Hepatocyte (in vitro differentiated cells): ENCODE measurements at regions not wholly inside any gene's neighbourhood (a gene's known extent, or its start where the extent isn't known, plus 50 kb on each side); places are given as distances from the start of the nearest gene placed in this dataset.
A peak's percentile ranks its signal among the peaks of the same experiment; 100 is the strongest.

Source experiments
- DNase-seq: peaks from one replicate; pipeline ENCODE4 v3.0.0-alpha.2; 2016; ENCODE audit warnings: low spot score
- H2AFZ ChIP-seq: fragments of 200-600 bp; sonication (generic); 2 replicates; pipeline ENCODE4 v1.6.0; 2016; ENCODE audit warnings: antibody characterized with exemption, mild to moderate bottlenecking
- H3K27ac ChIP-seq: fragments of 200-600 bp; sonication (generic); 2 replicates; pipeline ENCODE4 v1.5.1; 2016; ENCODE audit warnings: mild to moderate bottlenecking
- H3K27me3 ChIP-seq: fragments of 200-600 bp; sonication (generic); 2 replicates; pipeline ENCODE4 v1.6.1; 2016
- H3K36me3 ChIP-seq: fragments of 200-600 bp; sonication (generic); replicated peaks from 2 replicates; pipeline ENCODE4 v1.5.1; 2016; ENCODE audit warnings: low read depth; ENCODE audit not compliant: insufficient read depth
- H3K4me1 ChIP-seq: fragments of 200-600 bp; sonication (generic); 2 replicates; pipeline ENCODE4 v1.5.1; 2016; ENCODE audit warnings: mild to moderate bottlenecking, moderate library complexity; ENCODE audit not compliant: insufficient read depth
- H3K4me2 ChIP-seq: fragments of 200-600 bp; sonication (generic); 2 replicates; pipeline ENCODE4 v1.6.0; 2016
- H3K4me3 ChIP-seq: fragments of 200-600 bp; sonication (generic); 2 replicates; pipeline ENCODE4 v1.5.1; 2016; ENCODE audit warnings: mild to moderate bottlenecking
- H3K79me2 ChIP-seq: fragments of 200-600 bp; sonication (generic); 2 replicates; pipeline ENCODE4 v1.6.0; 2017; ENCODE audit warnings: mild to moderate bottlenecking
- H3K9me2 ChIP-seq: fragments of 200-600 bp; sonication (generic); replicated peaks from 2 replicates; pipeline ENCODE4 v1.6.0; 2017; ENCODE audit warnings: mild to moderate bottlenecking; ENCODE audit not compliant: insufficient read depth
- H3K9me3 ChIP-seq: fragments of 200-600 bp; sonication (generic); 2 replicates; pipeline ENCODE4 v1.5.1; 2016; ENCODE audit warnings: low read depth, mild to moderate bottlenecking
- H4K20me1 ChIP-seq: fragments of 200-600 bp; sonication (generic); 2 replicates; pipeline ENCODE4 v1.6.0; 2016; ENCODE audit warnings: mild to moderate bottlenecking; ENCODE audit not compliant: insufficient read depth, poor library complexity, severe bottlenecking
- EZH2 ChIP-seq: fragments of 200-600 bp; sonication (generic); IDR thresholded peaks from 2 replicates; pipeline ENCODE4 v1.6.1; 2016; ENCODE audit warnings: antibody characterized with exemption, mild to moderate bottlenecking, borderline replicate concordance
- EZH2phosphoT487 ChIP-seq: fragments of 200-600 bp; sonication (generic); IDR thresholded peaks from one replicate; pipeline ENCODE4 v1.6.1; 2018; ENCODE audit warnings: antibody characterized with exemption, mild to moderate bottlenecking, low read depth, moderate library complexity; ENCODE audit not compliant: unreplicated experiment, severe bottlenecking
- WGBS: methylation state at CpG from one replicate; pipeline ENCODE4 v1.1.6; 2016; ENCODE audit warnings: low lambda C conversion rate; ENCODE audit errors: missing lambda C conversion rate; 5-methylcytosine and 5-hydroxymethylcytosine counted together
- TF ChIP-seq, protein P1 (sequence below): fragments of 200-600 bp; sonication (generic); IDR thresholded peaks from 2 replicates; pipeline ENCODE4 v1.5.1; 2016; ENCODE audit warnings: antibody characterized with exemption, mild to moderate bottlenecking; ENCODE audit not compliant: poor library complexity

- Histone ChIP-seq H3K4me2 (no peak overlapping the region), H4K20me1 (no peaks in the 10 kb centered on the region), H3K9me2 (no peaks in the 10 kb centered on the region), H3K27ac (no peak overlapping the region), H2AFZ (no peak overlapping the region), H3K9me3 (no peaks in the 10 kb centered on the region), H3K4me3 (no peak overlapping the region), H3K27me3 (no peaks in the 10 kb centered on the region), H3K36me3 (no peaks in the 10 kb centered on the region), H3K4me1 (peaks cover 6% of the 10 kb centered on the region), H3K79me2 (no peaks in the 10 kb centered on the region)
- 91% methylated on average over 2 of the region's 2 CpGs for WGBS
- TF ChIP-seq, protein P1, sequence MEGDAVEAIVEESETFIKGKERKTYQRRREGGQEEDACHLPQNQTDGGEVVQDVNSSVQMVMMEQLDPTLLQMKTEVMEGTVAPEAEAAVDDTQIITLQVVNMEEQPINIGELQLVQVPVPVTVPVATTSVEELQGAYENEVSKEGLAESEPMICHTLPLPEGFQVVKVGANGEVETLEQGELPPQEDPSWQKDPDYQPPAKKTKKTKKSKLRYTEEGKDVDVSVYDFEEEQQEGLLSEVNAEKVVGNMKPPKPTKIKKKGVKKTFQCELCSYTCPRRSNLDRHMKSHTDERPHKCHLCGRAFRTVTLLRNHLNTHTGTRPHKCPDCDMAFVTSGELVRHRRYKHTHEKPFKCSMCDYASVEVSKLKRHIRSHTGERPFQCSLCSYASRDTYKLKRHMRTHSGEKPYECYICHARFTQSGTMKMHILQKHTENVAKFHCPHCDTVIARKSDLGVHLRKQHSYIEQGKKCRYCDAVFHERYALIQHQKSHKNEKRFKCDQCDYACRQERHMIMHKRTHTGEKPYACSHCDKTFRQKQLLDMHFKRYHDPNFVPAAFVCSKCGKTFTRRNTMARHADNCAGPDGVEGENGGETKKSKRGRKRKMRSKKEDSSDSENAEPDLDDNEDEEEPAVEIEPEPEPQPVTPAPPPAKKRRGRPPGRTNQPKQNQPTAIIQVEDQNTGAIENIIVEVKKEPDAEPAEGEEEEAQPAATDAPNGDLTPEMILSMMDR, result no peak
- TF ChIP-seq EZH2 (no peak), EZH2phosphoT487 (no peak)
- no peak for DNase-seq
Measured at GRCh38 chr6:15877231-15877630, 214.4 kb upstream of the DTNBP1 start.

DNA sequence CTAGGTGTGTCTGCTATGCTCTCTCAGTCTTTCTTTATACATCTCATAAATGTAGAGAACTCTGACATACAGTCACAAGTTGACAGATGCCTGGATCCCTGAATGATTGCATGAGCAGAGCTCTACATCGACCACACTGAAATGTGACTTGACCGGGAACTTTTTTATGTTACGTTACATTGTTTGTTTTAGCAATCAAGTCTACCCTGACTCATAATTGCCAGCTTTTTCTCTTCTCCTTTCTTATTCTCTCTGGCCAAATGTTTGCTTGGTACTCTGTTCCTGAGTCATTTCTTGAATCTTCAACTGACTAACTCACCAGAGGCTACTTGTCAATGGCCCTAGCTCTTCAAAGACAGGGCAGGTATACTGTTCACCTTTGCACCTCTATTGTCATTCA is 213.6 kb upstream of the DTNBP1 start:
- Histone ChIP-seq H3K9me3 (no peaks in the 10 kb centered on the region), H3K9me2 (no peaks in the 10 kb centered on the region), H3K4me1 (peaks cover 6% of the 10 kb centered on the region), H2AFZ (no peak overlapping the region), H3K79me2 (no peaks in the 10 kb centered on the region), H3K4me2 (no peak overlapping the region), H4K20me1 (no peaks in the 10 kb centered on the region), H3K27ac (peak overlapping the region; percentile 41), H3K36me3 (no peaks in the 10 kb centered on the region), H3K27me3 (no peaks in the 10 kb centered on the region), H3K4me3 (no peak overlapping the region)
- peak; percentile 46 for DNase-seq
- 59% methylated on average over 3 of the region's 3 CpGs for WGBS
- TF ChIP-seq EZH2 (no peak), EZH2phosphoT487 (no peak)
- TF ChIP-seq, protein P1, result no peak

GRCh38 chr6:15875797-15876196 is 213.0 kb upstream of the DTNBP1 start:
- 97% methylated on average over 1 of the region's 1 CpG for WGBS

More at GRCh38 chr6:15875797-15876196, 213.0 kb upstream of the DTNBP1 start:
- Histone ChIP-seq H3K9me3 (no peaks in the 10 kb centered on the region), H3K27ac (peak overlapping the region; percentile 41), H3K4me1 (peaks cover 6% of the 10 kb centered on the region), H3K4me3 (no peak overlapping the region), H3K9me2 (no peaks in the 10 kb centered on the region), H3K4me2 (no peak overlapping the region), H4K20me1 (no peaks in the 10 kb centered on the region), H2AFZ (no peak overlapping the region), H3K27me3 (no peaks in the 10 kb centered on the region), H3K79me2 (no peaks in the 10 kb centered on the region), H3K36me3 (no peaks in the 10 kb centered on the region)
- TF ChIP-seq, protein P1, result no peak
- TF ChIP-seq EZH2 (no peak), EZH2phosphoT487 (no peak)
- DNase-seq, result no peak
